GM18526 (cell line): ENCODE measurements at regions not wholly inside any gene's neighbourhood (a gene's known extent, or its start where the extent isn't known, plus 50 kb on each side); places are given as distances from the start of the nearest gene placed in this dataset.

ENCODE experiments used
- POLR2A ChIP-seq: IDR thresholded peaks from 3 replicates; pipeline ENCODE4 v1.6.1; 2011; ENCODE audit not compliant: insufficient read length; ENCODE audit errors: extremely low read depth

- TF ChIP-seq POLR2A: no peak
These were observed 82.6 kb upstream of the FUT8 start for GRCh38 chr14:65329911-65330310.

- TF ChIP-seq POLR2A: no peak
These were observed 82.1 kb upstream of the FUT8 start for GRCh38 chr14:65330416-65330815.

GRCh38 chr14:65331652-65332051 is 80.9 kb upstream of the FUT8 start:
- TF ChIP-seq POLR2A: no peak

- no peak for TF ChIP-seq POLR2A
These were observed 80.2 kb upstream of the FUT8 start for GRCh38 chr14:65332141-65332871.

GRCh38 chr14:65333943-65334687 is 78.4 kb upstream of the FUT8 start:
- no peak for TF ChIP-seq POLR2A

GRCh38 chr14:65334765-65335410 is 77.6 kb upstream of the FUT8 start:
- TF ChIP-seq POLR2A: no peak

- no peak for TF ChIP-seq POLR2A
These were observed 77.1 kb upstream of the FUT8 start for GRCh38 chr14:65335411-65335947.

GRCh38 chr14:65336191-65336591 is 76.3 kb upstream of the FUT8 start:
- no peak for TF ChIP-seq POLR2A

GRCh38 chr14:65339866-65340265 is 72.7 kb upstream of the FUT8 start:
- no peak for TF ChIP-seq POLR2A

GRCh38 chr14:65344011-65344410 is 68.5 kb upstream of the FUT8 start:
- TF ChIP-seq POLR2A: no peak

GRCh38 chr14:65345266-65345665 is 67.3 kb upstream of the FUT8 start:
- TF ChIP-seq POLR2A: no peak

GRCh38 chr14:65346474-65346873 is 66.1 kb upstream of the FUT8 start:
- no peak for TF ChIP-seq POLR2A

- no peak for TF ChIP-seq POLR2A
These were observed 65.6 kb upstream of the FUT8 start for GRCh38 chr14:65346895-65347294.

- no peak for TF ChIP-seq POLR2A
These were observed 64.4 kb upstream of the FUT8 start for GRCh38 chr14:65348137-65348536.

- TF ChIP-seq POLR2A: no peak
These were observed 63.4 kb upstream of the FUT8 start for GRCh38 chr14:65349100-65349499.
